AG04450 (cell line): ENCODE measurements at regions not wholly inside any gene's neighbourhood (a gene's known extent, or its start where the extent isn't known, plus 50 kb on each side); places are given as distances from the start of the nearest gene placed in this dataset.

Experiments
- CTCF ChIA-PET: fragments of 300-600, 350-600 bp; formaldehyde crosslinking; extraction: SDS; loops from one replicate; lab custom pipeline; 2022; ENCODE audit warnings: antibody characterized with exemption, inconsistent platforms; lab: Charles Lee
- POLR2A ChIA-PET: fragments of 350-600 bp; formaldehyde crosslinking; extraction: SDS; loops from one replicate; lab custom pipeline; 2021; ENCODE audit warnings: antibody characterized with exemption, inconsistent platforms; lab: Yijun Ruan, JAX
- DNase-seq: peaks from one replicate; pipeline ENCODE4 v3.0.0-alpha.2; 2011; ENCODE audit warnings: low read depth, low spot score
- H3K27ac ChIP-seq: one replicate; pipeline ENCODE4 v1.5.1; 2012; ENCODE audit warnings: low read depth, low read length, control low read depth
- H3K27me3 ChIP-seq: one replicate; pipeline ENCODE4 v1.6.0; 2012; ENCODE audit warnings: low read length; ENCODE audit not compliant: control insufficient read depth, insufficient read depth
- H3K4me3 ChIP-seq: 2 replicates; pipeline ENCODE4 v1.5.1; 2011; ENCODE audit warnings: mild to moderate bottlenecking, low read depth, low read length, control low read depth
- H3K9me3 ChIP-seq: 2 replicates; pipeline ENCODE4 v1.5.1; 2012; ENCODE audit warnings: low read length; ENCODE audit not compliant: control insufficient read depth, insufficient read depth
- CTCF ChIP-seq: IDR thresholded peaks from 2 replicates; pipeline ENCODE4 v1.5.1; 2011; ENCODE audit warnings: low read depth, low read length, control low read depth, inconsistent platforms

GRCh38 chr5:166823360-166823759, 1468.1 kb upstream of the WWC1 start:
- CTCF ChIA-PET, result no interaction called here
- Histone ChIP-seq H3K27ac (no peak overlapping the region), H3K4me3 (no peak overlapping the region), H3K9me3 (peaks cover 11% of the 10 kb centered on the region), H3K27me3 (no peaks in the 10 kb centered on the region)
- no peak for DNase-seq
- no peak for TF ChIP-seq CTCF
- POLR2A ChIA-PET, result no interaction called here

GRCh38 chr5:166834246-166834645, 1457.2 kb upstream of the WWC1 start:
- H3K27me3 ChIP-seq, result no peaks in the 10 kb centered on the region
- POLR2A ChIA-PET, result no interaction called here
- H3K27ac ChIP-seq, result no peak overlapping the region
- H3K9me3 ChIP-seq, result peaks cover 12% of the 10 kb centered on the region
- CTCF ChIA-PET, result no interaction called here
- no peak for TF ChIP-seq CTCF
- no peak overlapping the region for H3K4me3 ChIP-seq
- no peak for DNase-seq

GRCh38 chr5:166845044-166845443, 1446.4 kb upstream of the WWC1 start:
- DNase-seq, result no peak
- POLR2A ChIA-PET, result no interaction called here

GRCh38 chr5:166856791-166857190, 1434.7 kb upstream of the WWC1 start:
- no peak overlapping the region for H3K4me3 ChIP-seq
- POLR2A ChIA-PET, result no interaction called here
- H3K27me3 ChIP-seq, result no peaks in the 10 kb centered on the region
- H3K27ac ChIP-seq, result no peak overlapping the region
- CTCF ChIA-PET, result interaction anchor here (0.6 kb wide), 1 partner anchor 28 kb away, joined by 3 read pairs; no protein-coding TSS in a partner anchor
- no peak for DNase-seq
- peaks cover 7% of the 10 kb centered on the region for H3K9me3 ChIP-seq
- TF ChIP-seq CTCF, result no peak

More at GRCh38 chr5:166845044-166845443, 1446.4 kb upstream of the WWC1 start:
- H3K27me3 ChIP-seq, result no peaks in the 10 kb centered on the region
- CTCF ChIA-PET, result no interaction called here
- H3K27ac ChIP-seq, result no peak overlapping the region
- H3K9me3 ChIP-seq, result peaks cover 17% of the 10 kb centered on the region
- no peak for TF ChIP-seq CTCF
- no peak overlapping the region for H3K4me3 ChIP-seq

GRCh38 chr5:166860426-166860825, 1431.0 kb upstream of the WWC1 start:
- H3K27me3 ChIP-seq, result no peaks in the 10 kb centered on the region
- ChIA-PET CTCF (no interaction called here), POLR2A (no interaction called here)
- DNase-seq, result no peak
- TF ChIP-seq CTCF, result no peak
- H3K4me3 ChIP-seq, result no peak overlapping the region
- no peak overlapping the region for H3K27ac ChIP-seq
- peaks cover 10% of the 10 kb centered on the region for H3K9me3 ChIP-seq
